GM13976 (cell line): ENCODE measurements at regions not wholly inside any gene's neighbourhood (a gene's known extent, or its start where the extent isn't known, plus 50 kb on each side); places are given as distances from the start of the nearest gene placed in this dataset.

Experiments used
- DNase-seq: peaks from one replicate; pipeline ENCODE4 v3.0.0; 2012; ENCODE audit warnings: low spot score
- CTCF ChIP-seq: IDR thresholded peaks from 2 replicates; pipeline ENCODE4 v1.5.1; 2012; ENCODE audit warnings: borderline replicate concordance, mild to moderate bottlenecking; ENCODE audit not compliant: insufficient read depth; ENCODE audit errors: extremely low read depth, missing control alignments, control extremely low read depth
- in situ Hi-C: fragments of 300-500 bp; cut with MboI; formaldehyde crosslinking; loops from one replicate; pipeline ENCODE4 v1.12.0; 2022; ENCODE audit warnings: low sequenced_read_pairs, mixed read lengths, inconsistent platforms; ENCODE audit not compliant: unreplicated experiment

DNA sequence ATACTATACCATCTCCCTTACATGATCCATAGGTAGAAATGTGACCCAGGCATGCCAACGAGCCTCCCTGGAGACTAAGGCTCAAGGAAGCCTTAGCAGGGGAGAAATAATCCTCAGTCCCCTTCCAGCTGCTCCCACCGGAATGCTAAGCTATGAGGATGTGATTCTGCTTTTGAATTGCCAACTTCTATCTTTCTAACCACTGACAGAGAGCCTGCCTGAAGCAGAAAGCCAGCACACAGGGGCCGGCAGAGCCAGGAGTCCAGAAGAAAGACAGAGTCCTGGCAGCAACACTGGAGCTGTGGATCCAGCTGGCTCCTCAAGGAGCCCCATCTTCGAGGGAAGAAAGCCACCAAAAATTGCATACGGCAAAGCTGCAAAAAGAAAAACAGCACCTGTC, 579.6 kb upstream of the CDH5 start:
- no peak for DNase-seq
- in situ Hi-C loops, result no loop called here

GRCh38 chr16:65783709-65784474, 582.6 kb upstream of the CDH5 start:
- in situ Hi-C loops, result no loop called here
- TF ChIP-seq CTCF, result no peak
- DNase-seq, result no peak

More for the DNA sequence above, 579.6 kb upstream of the CDH5 start:
- TF ChIP-seq CTCF, result no peak

DNA sequence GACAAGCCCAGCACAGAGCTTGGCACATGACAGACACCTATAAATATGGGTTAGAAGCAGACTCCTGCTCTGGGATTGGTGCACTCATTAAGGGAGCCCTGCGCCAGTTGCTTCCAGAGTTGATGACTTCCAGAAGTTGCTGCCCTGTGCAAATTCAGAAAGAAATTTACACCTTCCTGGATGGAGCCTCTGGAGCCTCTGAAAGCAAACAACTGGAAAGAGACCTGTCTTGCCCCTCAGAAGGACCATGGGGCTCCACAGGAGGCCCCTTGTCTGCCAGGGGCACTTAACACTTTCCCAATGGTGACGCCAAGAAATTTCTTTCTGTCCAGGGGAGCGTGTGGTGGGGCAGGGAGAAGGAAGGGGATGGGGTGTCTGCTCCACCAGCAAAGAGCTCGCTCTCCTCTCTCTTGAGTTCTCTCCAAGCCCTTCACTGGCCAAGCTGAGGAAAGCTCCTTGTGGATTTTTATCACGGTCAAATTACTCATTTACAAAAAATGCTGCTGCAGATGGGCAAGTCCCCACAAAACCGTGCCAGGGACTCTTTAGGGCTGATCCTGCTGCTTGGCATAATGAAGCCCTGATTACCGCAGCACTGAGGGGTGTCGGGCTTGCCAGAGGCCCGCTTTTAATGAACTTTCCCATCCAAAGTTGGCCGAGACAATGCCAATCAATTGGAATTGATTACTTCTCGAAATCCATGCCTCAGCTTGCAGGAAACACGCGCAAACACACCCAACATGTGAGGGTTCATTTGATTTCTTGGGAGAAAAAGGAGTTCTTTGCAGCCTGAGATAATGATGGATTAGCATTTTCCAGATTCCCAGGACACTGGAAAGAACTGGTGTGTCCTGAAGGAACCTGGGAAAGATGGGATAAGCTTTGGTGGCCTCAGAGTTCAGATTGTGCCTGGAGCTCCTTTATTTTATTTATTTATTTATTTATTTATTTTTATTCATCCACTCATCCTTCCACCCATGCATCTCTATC, 583.6 kb upstream of the CDH5 start:
- TF ChIP-seq CTCF, result no peak
- no peak for DNase-seq
- in situ Hi-C loops, result no loop called here

GRCh38 chr16:65781855-65782254, 584.6 kb upstream of the CDH5 start:
- DNase-seq, result no peak
- no peak for TF ChIP-seq CTCF
- in situ Hi-C loops, result no loop called here

DNA sequence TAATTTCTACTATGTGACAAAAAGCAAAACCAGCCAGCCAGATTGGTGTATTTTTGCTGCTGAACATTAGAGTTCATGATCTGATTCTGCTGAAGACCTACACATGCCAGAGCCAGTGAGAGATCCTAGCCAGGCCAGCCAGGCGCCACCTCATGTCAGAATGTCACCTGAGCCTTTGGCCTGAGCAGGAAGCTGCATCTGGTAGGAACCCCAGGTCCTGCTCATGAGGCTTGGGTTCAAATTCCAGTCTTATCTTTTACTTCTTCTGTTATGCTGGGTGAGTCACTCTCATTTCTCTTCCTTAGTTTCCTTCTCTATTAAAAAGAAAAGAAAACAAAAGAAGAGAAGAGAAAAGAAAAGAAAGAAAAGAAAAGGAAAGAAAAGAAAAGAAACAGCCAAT, 585.1 kb upstream of the CDH5 start:
- in situ Hi-C loops, result no loop called here
- no peak for TF ChIP-seq CTCF
- no peak for DNase-seq

DNA sequence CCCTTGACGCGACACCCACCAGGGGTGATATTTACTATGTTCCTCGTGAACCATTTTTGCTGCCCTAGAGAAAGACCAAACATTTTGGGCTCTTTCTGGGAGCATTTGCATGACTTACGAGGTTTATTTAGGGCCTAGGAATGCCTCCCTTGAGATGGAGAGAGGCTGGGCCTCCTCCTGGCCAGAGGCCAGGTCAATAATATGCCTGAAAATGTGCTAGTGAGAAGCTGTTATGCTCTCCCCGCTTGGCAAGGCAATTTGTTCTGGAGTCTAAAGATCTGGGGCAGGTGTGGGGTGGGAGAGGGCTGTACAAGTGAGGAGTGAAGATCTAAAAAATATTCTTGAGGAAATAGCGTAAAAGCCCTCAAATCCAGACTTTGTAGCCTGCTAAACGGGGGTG, 587.3 kb upstream of the CDH5 start:
- TF ChIP-seq CTCF, result no peak
- DNase-seq, result no peak
- in situ Hi-C loops, result no loop called here
